Bronchial epithelial cell (primary cell): ENCODE measurements at regions not wholly inside any gene's neighbourhood (a gene's known extent, or its start where the extent isn't known, plus 50 kb on each side); places are given as distances from the start of the nearest gene placed in this dataset.
"Not testable (repeated sequence)": the region's sequence is repeated elsewhere in the genome, so short reads cannot be mapped to it uniquely, and the experiment has no call there.

Source experiments
- DNase-seq: peaks from one replicate; pipeline ENCODE4 v3.0.0-alpha.2; 2010; ENCODE audit warnings: low read depth
- FAIRE-seq: peaks from 2 replicates; lab custom pipeline; 2011; peaks lifted over from hg19 to GRCh38; lab: Jason Lieb, UNC
- H3K27me3 ChIP-seq: 2 replicates; pipeline ENCODE4 v1.5.1; 2011; ENCODE audit warnings: low read length; ENCODE audit not compliant: control insufficient read depth, insufficient read depth
- H3K36me3 ChIP-seq: 2 replicates; pipeline ENCODE4 v1.5.1; 2011; ENCODE audit warnings: low read length; ENCODE audit not compliant: control insufficient read depth, insufficient read depth
- H3K4me3 ChIP-seq: 2 replicates; pipeline ENCODE4 v1.5.1; 2011; ENCODE audit warnings: mild to moderate bottlenecking, low read depth, low read length, control low read depth
- CTCF ChIP-seq: IDR thresholded peaks from 2 replicates; pipeline ENCODE4 v1.5.1; 2011; ENCODE audit warnings: mild to moderate bottlenecking, moderate library complexity, low read length, control low read depth, inconsistent platforms; ENCODE audit not compliant: insufficient read depth, severe bottlenecking

DNA sequence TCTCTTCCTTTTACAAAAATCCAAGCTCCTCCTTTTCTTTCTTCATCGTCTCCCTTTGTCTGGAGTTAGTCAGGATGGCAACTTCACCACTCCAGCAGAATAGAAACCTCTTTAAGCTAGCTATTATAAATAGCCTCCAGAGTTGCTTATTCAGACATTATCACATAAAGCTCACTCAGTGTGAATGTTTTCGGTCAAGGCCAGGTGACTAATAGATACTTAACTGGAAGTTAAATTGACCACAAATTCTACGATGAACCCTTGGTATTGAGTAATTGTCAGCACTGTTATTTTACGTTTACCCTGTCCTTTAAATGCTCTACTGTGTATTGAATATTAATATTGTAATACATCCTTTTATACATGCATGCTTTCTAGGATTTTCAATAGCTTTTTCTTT is 340.4 kb downstream of the OTUD1 start:
- Histone ChIP-seq H3K27me3 (no peaks in the 10 kb centered on the region), H3K4me3 (no peak overlapping the region), H3K36me3 (no peaks in the 10 kb centered on the region)
- no peak for FAIRE-seq
- TF ChIP-seq CTCF, result no peak
- peak; percentile 59 for DNase-seq

DNA sequence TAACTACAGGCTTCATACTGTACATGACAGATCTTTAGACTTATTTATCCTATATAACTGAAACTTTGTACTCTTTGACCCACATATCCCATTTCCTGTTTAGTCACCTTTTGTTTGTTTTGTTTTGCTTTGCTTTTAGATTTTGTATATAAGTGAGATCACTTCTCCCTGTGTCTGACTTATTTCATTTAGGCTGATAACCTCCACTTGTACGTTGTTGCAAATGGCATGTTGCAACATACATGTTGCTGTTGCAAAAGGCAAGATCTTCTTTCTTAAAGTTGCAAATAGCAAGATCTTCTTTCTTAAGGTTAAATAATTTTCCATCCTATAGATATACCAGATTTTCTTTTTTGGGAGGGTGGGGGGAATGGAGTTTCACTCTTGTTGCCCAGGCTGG is 341.5 kb downstream of the OTUD1 start:
- FAIRE-seq (no peak), DNase-seq (peak; percentile 57)
- Histone ChIP-seq H3K4me3 (no peak overlapping the region), H3K27me3 (no peaks in the 10 kb centered on the region), H3K36me3 (no peaks in the 10 kb centered on the region)
- no peak for TF ChIP-seq CTCF

- DNase-seq (no peak), FAIRE-seq (no peak)
- no peak overlapping the region for H3K4me3 ChIP-seq
- no peaks in the 10 kb centered on the region for H3K36me3 ChIP-seq
- no peak for TF ChIP-seq CTCF
- H3K27me3 ChIP-seq, result no peaks in the 10 kb centered on the region
These were observed 347.7 kb downstream of the OTUD1 start for GRCh38 chr10:23786594-23786993.

DNA sequence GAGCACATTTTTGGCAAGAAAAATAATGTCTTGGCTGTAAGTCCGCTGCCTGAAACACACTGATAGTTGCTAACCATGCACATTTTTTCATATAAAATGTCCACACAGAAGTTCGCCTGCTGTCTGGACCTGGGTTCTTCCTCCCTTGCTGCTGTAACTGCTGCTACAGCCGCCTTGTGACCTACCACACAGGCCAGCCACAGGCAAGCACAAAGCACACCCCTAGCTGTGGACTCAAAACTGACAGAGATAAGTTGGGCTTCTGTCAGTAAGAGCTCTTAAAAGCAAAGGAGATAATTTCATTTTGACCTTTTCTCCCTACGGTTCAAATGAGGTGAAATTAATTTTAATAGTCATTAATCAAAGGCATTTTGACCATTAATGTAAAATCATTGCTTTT is 354.7 kb downstream of the OTUD1 start:
- H3K4me3 ChIP-seq, result no peak overlapping the region
- DNase-seq (no peak), FAIRE-seq (no peak)
- no peak for TF ChIP-seq CTCF
- no peaks in the 10 kb centered on the region for H3K36me3 ChIP-seq
- no peaks in the 10 kb centered on the region for H3K27me3 ChIP-seq

DNA sequence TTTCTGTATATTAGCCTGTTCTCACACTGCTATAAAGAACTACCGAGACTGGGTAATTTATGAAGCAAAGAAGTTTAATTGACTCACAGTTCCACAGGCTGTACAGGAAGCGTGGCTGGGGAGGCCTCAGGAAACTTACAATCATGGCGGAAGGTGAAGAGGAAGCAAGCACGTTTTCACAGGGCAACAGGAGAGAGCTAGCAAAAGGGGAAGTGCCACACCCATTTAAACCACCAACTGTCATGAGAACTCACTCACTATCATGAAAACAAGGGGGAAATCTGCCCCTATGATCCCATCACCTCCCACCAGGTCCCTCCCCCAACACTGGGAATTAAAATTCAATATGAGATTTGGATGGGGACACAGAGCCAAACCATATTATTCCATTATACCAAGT is 358.6 kb downstream of the OTUD1 start:
- not testable (repeated sequence) for DNase-seq, H3K4me3 ChIP-seq, FAIRE-seq, H3K27me3 ChIP-seq, H3K36me3 ChIP-seq

DNA sequence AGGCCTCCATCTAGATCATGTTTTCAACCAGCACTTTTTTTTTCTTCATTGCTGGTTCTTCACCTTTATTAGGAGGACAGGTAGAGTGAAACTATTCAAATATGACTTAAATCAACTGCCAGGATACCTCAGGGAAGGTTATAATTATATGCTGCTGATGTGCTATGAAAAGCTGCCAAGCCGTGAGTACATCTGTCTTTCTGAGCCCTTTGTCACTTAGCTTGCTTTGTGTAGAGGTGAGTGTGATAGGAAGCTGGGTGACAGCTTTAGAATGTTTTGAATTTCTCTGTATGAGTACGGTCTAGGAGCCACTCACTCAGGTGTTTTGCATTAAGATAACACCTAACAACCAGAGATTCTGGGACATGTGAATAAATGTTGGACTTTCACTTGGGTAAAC is 365.2 kb downstream of the OTUD1 start:
- FAIRE-seq (no peak), DNase-seq (no peak)
- no peaks in the 10 kb centered on the region for H3K27me3 ChIP-seq
- no peak overlapping the region for H3K4me3 ChIP-seq
- H3K36me3 ChIP-seq, result no peaks in the 10 kb centered on the region
- no peak for TF ChIP-seq CTCF
